Fibroblast of skin of left biceps (primary cell): ENCODE measurements at regions not wholly inside any gene's neighbourhood (a gene's known extent, or its start where the extent isn't known, plus 50 kb on each side); places are given as distances from the start of the nearest gene placed in this dataset.
A peak's percentile ranks its signal among the peaks of the same experiment; 100 is the strongest.
"Not testable (repeated sequence)": the region's sequence is repeated elsewhere in the genome, so short reads cannot be mapped to it uniquely, and the experiment has no call there.

Experiments
- DNase-seq, 2 experiments: peaks; one replicate each; pipeline ENCODE4 v3.0.0-alpha.2; 2013; ENCODE audit warnings: low read depth in 2 of 2

GRCh38 chr4:149045731-149046130 is 603.5 kb upstream of the NR3C2 start:
- no peak for DNase-seq

DNA sequence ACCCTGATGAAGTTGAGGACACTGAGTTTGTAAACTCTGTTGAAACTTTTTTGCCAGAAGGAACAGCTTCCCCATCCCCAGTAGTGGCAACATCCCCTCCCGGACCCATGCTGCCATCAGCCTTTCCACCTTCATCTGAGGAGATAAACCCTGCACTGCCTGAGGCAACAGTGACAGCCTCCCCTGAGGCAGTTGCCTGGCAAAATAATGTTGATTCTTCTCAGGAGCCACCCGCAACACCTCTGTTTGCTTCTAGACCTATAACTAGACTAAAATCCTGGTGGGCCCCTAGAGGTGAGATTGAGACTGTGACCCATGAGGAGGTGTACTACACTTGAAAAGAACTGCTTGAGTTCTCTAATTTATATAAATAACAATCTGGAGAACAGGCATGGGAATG is 597.6 kb upstream of the NR3C2 start:
- not testable (repeated sequence) for DNase-seq

DNA sequence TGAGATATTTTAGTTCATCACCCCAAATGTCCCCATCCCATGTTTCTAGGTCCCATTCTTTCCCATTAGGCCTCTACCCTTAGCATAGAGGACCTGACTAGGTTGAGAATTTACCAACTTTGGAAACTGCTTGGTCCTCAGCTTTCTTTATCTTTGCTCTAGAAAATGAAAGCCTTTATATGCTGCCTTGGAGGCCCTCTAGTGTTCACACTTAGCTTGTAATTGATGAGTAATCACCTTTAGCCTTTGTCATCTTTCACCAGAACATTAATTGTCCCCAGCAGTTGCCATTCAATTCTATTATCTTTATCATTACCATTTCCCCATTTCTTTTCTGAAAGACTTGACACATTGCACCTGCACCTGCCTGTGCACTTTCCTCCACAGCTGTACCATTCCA is 589.2 kb upstream of the NR3C2 start:
- no peak for DNase-seq

- DNase-seq = no peak
Observed at GRCh38 chr4:149029056-149029651, 586.9 kb upstream of the NR3C2 start.

DNA sequence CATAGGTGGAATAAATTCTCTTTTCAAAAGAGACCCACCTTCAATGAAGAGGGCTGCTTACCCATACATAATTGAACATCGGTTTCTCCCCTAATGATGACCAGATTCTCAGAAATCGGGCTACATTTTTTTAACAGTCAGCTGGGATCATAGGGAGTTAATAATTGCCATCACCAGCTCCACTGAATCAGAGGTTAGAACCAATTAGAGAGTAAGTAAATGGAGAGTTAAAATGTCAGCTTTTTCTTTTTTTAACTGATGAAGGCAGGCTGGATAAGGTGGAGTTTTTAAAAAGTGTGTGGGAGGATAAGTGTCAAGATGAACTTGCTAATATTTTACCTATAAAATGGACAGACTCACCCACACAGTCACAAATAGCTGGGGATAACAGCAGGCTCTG is 584.5 kb upstream of the NR3C2 start:
- no peak for DNase-seq

GRCh38 chr4:149017002-149017734 is 575.0 kb upstream of the NR3C2 start:
- no peak for DNase-seq

DNA sequence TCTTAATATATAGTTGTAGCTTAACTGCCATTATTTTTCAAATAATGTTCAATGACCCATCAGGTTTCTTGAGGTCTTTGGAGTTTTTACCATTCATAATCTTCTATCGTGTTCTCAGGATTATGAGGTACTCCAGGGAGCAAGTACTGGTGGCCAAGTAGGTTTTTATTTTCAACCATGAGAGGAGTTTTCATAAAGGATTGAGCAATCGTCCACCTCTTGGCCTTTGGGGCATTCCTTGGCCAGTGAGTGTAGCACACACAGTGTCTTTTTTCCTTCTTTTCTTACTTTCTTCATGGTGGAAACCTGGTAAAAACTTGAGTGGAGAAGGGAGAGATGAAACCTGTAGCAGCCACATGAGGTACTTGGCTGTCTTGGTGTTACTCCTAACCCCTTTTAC is 567.0 kb upstream of the NR3C2 start:
- no peak for DNase-seq

DNA sequence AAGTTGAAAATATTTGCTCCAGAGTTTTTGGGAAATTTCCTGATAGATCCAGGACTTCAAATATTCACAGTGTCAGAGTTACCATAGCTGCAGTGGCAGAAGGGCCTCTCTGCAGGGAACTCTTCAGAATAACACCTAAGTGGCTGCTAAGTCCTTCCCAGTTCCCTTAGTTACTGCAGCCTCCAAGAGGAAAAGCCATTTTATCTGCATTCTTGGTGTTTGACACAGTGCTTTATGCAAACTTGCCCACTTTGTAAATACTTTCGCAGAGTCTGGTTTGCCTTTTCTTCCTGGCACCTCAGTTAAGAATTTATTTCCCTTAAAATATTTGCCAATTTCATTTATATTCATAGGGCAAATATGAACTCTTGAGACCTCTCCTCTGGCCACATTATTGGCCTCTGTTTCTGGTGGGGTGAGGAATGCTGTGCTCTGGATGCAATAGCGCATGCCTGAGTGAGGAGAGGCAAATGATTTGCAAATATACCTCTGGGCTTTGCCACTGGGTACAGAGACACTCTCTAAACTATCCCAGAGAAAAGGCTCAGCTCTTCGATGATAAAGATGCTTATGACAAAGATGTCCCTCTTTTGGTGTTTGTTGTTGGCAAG is 566.3 kb upstream of the NR3C2 start:
- no peak for DNase-seq

- no peak for DNase-seq
Observed at GRCh38 chr4:149005191-149005590, 563.0 kb upstream of the NR3C2 start.

DNA sequence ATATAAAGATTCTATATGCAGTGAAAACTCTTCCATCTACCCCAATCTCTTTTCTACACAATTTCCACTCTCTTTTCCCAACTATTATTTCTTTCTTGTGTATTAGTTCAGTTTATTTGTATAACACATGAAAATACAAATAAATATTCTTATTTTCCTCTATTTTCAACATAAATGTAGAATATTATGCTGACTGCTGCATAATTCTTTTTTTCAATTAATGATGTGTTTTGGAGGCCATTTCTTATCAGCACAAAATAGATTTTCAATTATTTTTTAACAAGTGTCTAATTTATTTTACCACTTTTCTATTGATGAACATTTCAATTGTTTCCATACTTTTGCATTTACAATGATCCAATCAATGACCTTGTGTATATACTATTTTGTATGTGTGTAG is 557.7 kb upstream of the NR3C2 start:
- no peak for DNase-seq

GRCh38 chr4:148998719-148999118 is 556.5 kb upstream of the NR3C2 start:
- DNase-seq = peak in 1 of 2 experiments; percentile 1

- DNase-seq = no peak
Observed at GRCh38 chr4:148986951-148987350, 544.7 kb upstream of the NR3C2 start.

GRCh38 chr4:148984951-148985350 is 542.7 kb upstream of the NR3C2 start:
- DNase-seq = no peak

GRCh38 chr4:148982200-148982599 is 540.0 kb upstream of the NR3C2 start:
- no peak for DNase-seq

- no peak for DNase-seq
Observed at GRCh38 chr4:148980782-148981480, 538.7 kb upstream of the NR3C2 start.

GRCh38 chr4:148978301-148978700 is 536.1 kb upstream of the NR3C2 start:
- no peak for DNase-seq

GRCh38 chr4:148975464-148975863 is 533.2 kb upstream of the NR3C2 start:
- no peak for DNase-seq

DNA sequence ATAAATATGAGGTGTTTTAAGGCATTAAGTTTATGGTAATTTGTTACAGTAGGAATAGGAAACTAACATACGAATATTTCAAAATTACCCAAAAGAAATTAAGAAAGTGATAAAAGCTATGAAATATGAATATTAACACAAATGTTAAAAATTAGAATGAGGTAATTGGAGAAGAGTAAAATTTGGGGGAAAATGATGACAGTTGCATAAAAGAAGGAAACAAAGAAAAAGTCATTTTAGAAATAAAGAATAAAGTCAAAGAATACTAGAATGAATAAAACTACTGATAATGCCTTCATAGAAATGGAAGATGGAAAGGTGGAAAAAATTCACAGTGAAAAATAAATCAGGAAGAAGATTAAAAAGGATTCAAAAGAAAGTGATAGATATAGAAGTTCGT is 522.9 kb upstream of the NR3C2 start:
- DNase-seq = no peak

GRCh38 chr4:148964456-148964855 is 522.2 kb upstream of the NR3C2 start:
- DNase-seq = no peak

DNA sequence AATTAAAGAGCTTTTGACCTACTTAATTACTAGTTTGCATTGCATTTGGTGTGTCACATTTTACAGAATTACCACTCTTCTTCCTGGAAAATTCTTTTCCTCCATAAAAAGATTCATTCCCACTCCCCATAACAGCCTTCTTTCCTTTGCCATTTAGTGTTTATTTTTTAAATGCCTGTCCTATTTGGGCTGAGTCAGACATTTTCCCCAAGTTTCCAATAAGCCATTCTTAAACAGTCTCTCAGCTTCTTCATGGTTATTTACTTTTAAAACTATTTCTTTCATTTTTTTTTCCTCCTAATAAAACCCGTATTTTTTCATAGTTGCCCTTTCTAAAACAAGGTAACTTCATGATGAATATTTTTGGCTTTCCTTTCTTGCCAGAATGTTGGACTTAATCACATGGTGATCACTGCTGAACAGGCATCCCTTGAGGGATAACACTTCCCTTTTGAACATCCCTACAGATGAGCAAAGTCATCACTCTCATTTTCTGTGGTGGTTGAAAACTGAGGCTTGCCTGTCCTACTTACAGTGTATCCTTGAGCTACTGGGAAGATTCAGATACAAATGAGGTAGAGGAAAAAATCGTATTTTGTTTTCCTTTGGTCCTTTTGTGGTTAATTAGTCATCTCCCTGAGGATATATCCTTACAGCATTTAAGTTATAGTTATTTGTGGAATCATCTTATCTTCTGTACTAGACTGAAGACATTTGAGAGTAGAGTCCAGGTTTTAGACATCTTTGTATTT is 520.5 kb upstream of the NR3C2 start:
- peak in 1 of 2 experiments; percentile 3 for DNase-seq

- DNase-seq = no peak
Observed at GRCh38 chr4:148961526-148961925, 519.3 kb upstream of the NR3C2 start.

- no peak for DNase-seq
Observed at GRCh38 chr4:148958317-148958716, 516.1 kb upstream of the NR3C2 start.
